NCI-H128 (cell line): ENCODE measurements at regions not wholly inside any gene's neighbourhood (a gene's known extent, or its start where the extent isn't known, plus 50 kb on each side); places are given as distances from the start of the nearest gene placed in this dataset.
"Not testable (repeated sequence)": the region's sequence is repeated elsewhere in the genome, so short reads cannot be mapped to it uniquely, and the experiment has no call there.

Experiments used
- DNase-seq: peaks from one replicate; lab custom pipeline; 2025; ENCODE audit not compliant: unreplicated experiment; lab: John Stamatoyannopoulos, UW

GRCh38 chr7:106563466-106564150, 97.3 kb downstream of the CCDC71L start:
- DNase-seq: no peak

DNA sequence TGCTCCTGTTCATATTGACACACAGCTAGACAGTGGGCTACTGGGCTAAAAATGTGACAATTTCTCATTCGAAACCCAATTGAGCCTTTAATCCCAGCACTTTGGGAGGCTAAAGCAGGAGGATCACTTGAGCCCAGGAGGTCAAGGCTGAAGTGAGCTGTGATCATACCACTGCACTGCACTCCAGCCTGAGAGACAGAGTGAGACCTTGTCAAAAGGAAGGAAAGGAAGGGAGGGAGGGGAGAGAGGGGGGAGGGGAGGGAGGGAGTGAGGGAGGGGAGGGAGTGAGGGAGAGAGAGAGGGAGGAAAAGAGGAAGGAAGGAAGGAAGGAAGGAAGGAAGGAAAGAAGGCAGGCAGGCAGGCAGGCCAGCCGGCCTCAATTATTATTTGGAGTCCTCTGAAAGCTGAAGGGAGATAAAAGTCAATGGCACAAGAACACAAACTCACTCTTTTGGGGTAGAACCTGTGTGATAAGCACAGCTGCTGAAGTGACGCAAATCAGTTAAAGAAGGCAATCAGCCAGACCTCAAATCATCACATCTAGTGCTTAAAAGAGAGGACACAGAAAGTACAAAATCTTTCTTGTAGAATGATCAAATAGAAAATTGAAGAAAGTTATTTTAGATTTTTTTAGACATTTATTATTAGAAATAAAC, 98.1 kb downstream of the CCDC71L start:
- no peak for DNase-seq

- DNase-seq: no peak
Observed at GRCh38 chr7:106561666-106562411, 99.1 kb downstream of the CCDC71L start.

- DNase-seq: no peak
Observed at GRCh38 chr7:106561151-106561550, 99.8 kb downstream of the CCDC71L start.

GRCh38 chr7:106560482-106560881, 100.5 kb downstream of the CCDC71L start:
- no peak for DNase-seq

DNA sequence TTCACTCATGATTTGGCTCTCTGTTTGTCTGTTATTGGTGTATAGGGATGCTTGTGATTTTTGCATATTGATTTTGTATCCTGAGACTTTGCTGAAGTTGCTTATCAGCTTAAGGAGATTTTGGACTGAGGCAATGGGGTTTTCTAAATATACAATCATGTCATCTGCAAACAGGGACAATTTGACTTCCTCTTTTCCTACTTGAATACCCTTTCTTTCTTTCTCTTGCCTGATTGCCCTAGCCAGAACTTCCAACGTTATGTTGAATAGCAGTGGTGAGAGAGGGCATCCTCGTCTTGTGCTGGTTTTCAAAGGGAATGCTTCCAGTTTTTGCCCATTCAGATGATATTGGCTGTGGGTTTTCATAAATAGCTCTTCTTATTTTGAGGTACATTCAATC, 104.7 kb downstream of the CCDC71L start:
- DNase-seq: not testable (repeated sequence)

- DNase-seq: not testable (repeated sequence)
Observed at GRCh38 chr7:106554623-106555022, 106.3 kb downstream of the CCDC71L start.

GRCh38 chr7:106553446-106553836, 107.5 kb downstream of the CCDC71L start:
- DNase-seq: no peak

DNA sequence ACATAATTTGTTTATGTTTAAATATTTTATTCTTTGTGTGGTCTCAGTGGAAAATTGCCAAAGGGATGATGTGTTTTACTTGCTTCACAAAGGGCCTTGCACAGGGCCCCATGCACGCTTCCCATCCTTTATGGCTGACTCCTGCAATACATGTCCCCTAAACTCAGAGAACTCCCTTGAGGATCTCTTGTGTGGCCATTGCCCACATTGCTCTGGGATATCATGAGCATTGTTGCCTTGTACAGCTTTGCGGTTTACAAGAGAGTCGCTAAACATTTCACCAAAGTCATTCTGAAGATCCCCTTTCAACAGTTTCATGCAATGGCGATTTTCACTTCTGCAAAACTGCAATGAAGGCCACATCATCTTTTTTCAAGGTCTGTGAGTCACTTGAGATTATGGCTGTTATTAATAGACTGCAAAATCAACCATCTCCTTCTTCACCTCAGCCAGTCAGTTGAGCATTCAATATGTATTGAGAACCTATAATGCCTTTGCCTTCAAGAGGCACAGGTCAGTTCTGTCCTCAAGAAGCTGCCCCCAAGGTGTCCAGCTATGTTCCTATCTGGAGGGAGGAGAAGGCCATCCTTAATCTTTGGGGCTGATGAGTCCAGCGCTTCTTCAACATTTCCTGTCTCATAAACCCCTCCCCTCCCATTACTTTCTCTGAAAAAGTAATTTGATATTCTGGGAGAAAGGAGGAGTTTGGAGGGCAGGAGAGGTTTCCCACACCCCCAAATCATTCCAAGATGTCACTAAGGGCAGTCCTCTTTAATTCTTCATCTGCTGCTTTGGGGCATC, 108.1 kb downstream of the CCDC71L start:
- DNase-seq: no peak

DNA sequence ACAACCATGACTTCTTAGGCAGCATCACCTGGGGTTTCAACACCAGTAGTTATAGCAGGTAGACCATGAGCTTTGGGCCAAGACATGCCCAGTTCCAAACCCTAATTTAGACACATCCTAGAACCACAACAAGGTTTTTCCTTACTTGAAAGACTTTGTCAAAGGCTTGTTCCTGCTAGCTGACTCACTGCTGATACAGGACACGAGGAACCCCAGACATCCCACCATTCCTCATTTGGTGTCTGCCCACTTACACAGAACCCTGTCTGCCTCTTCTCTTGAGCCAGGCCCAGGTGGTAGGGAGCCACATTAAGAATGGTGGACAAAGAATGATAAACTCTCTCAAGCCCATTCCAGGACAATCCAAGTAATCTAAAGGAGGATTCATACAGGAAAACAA, 109.0 kb downstream of the CCDC71L start:
- no peak for DNase-seq

DNA sequence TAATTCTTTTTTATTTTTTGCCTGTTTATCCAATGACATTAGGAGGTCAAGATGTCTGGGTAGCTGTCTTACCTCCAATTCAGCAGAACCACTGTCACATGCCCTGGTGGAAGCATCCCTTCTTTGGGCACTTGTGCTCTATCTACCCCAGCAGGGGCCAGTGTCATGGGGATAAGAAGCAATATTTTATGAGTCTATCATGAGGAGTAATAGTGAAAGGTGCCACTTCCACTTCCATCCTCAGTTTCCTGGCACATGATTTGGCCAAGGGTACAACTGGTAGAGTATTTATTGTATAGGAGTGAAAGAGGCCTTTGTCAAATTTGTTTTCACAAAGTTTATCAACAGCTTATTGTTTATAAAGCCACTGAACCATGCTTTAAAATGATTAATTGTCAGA, 112.5 kb downstream of the CCDC71L start:
- DNase-seq: no peak

DNA sequence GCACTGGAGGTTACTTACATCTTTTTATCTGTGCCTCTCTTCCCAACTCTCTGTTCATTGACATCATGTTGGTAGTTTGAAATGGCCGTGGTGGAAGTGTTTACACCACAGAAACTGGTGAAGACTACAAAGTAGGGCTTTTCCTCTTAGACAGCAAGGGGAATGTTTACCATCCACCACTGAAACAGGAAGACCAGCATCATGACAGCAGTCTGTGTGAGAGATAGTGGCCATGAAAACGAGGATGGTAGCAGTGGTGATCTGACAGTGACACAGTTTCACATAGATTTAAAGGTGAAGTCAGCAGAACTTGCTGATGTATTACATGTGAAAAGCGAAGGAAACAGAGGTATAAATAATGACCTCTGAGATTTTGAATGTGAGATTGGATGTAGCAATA, 115.7 kb downstream of the CCDC71L start:
- no peak for DNase-seq

- no peak for DNase-seq
Observed at GRCh38 chr7:106543221-106543757, 117.7 kb downstream of the CCDC71L start.

GRCh38 chr7:106542550-106543220, 118.3 kb downstream of the CCDC71L start:
- DNase-seq: no peak

- DNase-seq: no peak
Observed at GRCh38 chr7:106538638-106539037, 122.3 kb downstream of the CCDC71L start.

DNA sequence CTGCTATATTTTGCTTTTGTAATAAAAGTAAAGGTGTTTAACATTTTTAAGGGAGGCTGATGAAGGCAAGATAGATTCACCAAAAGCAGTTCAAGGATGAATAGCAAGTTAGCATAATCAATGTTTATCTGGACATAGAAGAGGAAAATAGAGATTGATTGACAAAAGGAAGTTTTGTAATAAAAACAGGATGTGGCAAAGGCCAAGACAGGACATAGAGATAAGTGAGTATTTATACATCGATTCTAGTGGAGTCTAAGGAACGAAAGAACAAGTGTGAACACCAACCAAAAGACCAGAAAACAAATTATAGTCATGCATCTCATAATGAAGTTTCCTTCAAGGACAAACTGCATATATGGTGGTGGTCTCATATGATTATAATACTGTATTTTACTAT, 123.8 kb downstream of the CCDC71L start:
- no peak for DNase-seq

DNA sequence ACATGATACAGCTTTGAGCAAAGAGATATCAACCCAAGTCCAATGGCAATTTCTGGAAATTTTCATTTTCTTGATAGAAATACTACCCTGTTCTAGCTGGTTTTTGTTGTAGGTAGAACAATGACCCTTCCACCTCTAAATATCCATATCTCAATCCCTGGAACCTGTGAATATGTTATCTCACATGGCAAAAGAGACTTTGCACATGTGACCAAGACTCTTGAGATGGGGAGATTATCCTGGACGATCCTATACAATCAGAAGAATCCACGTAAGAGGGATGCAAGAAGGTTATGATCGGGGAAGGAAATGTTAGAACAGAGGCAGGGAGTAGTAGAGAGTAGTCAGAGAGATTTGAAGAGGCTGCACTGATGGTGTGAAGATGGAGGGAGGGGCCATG, 124.9 kb downstream of the CCDC71L start:
- no peak for DNase-seq

DNA sequence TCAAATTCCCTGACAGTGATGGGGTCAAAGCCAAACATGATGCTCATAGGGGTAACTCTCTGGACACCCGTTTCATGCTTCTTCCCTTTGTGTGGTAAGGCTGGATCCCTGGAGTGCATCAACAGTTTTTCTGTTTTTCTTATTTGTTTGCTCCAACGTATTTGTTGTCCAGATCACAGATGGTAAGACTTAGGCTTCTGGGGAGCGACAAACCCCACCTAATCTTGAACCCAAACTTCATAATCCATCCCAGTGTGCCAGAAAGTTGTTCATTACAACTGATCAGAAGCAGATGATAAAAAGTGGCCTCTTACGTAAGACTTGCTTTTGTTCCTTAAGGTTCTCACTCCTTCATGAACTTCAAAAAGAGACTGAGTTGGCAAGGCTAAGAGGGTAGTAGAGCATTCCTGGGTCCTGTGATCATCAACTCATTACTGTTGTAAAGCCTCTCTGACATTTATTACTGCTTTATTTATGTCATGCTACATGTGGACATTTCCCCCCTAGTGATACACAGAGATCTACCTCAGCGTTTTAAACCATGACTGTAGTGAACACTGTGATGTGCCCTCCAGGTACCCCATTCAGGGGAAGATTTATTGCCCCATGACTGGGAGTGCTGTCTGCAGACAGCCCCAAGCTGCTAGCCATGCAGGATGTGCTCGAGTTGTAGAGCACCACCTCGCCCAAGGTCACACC, 125.6 kb downstream of the CCDC71L start:
- no peak for DNase-seq

DNA sequence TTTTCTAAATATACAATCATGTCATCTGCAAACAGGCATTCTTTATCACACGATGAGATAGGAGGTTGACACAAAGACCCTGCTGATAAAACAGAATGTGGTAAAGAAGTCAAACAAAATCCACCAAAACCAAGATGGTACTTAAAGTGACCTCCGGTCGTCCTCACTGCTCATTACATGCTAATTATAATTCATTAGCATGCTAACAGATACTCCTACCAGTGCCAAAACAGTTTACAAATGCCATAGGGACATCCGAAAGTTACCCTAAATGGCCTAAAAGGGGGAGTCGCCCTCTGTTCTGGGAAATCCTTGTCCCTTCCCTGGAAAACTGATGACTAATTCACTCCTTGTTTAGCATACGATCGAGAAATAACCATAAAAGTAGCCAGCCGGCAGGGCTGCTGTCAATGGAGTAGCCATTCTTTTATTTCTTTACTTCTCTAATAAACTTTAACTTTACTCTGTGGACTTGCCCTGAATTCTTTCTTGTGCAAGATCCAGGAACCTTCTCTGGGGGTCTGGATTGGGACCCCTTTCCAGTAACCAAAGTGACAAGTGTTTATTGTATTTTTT, 126.6 kb downstream of the CCDC71L start:
- DNase-seq: no peak

DNA sequence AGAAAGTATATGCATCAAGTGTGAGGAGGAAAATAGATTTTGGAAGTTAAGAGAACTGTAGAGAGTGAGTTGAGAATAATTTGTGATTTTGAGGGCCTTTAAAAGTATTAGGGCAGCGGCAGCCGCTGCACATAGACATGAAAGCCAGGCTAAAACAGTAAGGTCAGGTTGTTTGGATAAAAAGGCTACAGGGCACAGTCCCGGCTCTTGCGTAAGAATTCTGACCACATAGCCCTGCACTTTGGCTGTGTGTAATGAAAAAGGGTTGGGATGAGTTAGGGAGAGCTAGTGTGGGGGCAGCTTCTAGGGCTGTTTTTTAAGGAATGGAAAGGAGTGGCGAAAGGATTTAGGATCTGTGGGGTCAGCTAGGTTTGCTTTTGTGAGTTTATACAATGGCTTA, 130.8 kb downstream of the CCDC71L start:
- not testable (repeated sequence) for DNase-seq
